AG09319 (cell line): ENCODE measurements at regions not wholly inside any gene's neighbourhood (a gene's known extent, or its start where the extent isn't known, plus 50 kb on each side); places are given as distances from the start of the nearest gene placed in this dataset.

ENCODE experiments used
- DNase-seq: peaks from one replicate; pipeline ENCODE4 v3.0.0-alpha.2; 2010; ENCODE audit warnings: low read depth; ENCODE audit errors: extremely low read depth
- TF ChIP-seq, protein P1 (sequence below): IDR thresholded peaks from 2 replicates; pipeline ENCODE4 v1.5.1; 2011; ENCODE audit warnings: low read depth, mild to moderate bottlenecking, inconsistent platforms, low read length, moderate library complexity

DNA sequence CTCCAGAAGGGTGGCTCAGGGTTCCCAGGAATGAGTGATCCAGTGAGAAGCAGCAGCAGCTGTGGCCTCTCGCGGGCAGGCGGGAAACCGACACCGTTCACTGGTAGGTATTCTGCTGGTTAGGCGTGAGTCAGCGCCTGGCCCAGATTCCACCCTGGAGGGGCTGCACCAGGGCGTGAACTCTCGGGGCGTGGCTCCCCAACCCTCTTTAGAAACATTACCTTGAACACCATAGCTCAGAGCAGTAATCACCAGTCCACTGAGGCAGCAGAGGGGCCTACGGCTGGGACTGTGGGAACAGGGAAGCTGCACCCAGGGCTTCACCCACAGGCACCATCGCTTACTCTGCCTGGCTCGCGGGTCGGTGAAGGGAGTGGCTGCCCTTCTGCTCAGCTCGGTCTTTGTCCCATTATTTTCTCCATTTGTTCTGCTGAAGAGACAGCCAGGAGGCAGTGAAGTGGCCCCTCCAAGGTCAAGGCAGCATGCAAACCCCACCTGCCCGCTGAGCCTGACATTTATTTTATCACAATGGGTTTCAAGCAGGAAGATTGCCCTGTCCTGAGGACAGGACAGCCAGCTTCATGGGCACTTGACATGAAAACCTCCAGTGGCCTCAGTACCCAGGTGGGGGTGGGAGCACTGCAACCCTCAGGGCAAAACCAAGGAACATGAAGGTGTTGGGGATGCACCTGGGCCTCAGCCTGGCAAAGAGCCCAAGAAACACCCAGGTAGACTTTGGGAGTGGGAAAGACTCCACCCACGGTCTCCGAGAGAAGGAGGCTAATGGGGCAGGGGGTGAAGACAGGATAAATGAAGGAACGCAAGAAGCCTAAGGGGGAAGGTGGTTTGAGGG, 51.0 kb upstream of the CD93 start:
- no peak for DNase-seq
- TF ChIP-seq, protein P1, sequence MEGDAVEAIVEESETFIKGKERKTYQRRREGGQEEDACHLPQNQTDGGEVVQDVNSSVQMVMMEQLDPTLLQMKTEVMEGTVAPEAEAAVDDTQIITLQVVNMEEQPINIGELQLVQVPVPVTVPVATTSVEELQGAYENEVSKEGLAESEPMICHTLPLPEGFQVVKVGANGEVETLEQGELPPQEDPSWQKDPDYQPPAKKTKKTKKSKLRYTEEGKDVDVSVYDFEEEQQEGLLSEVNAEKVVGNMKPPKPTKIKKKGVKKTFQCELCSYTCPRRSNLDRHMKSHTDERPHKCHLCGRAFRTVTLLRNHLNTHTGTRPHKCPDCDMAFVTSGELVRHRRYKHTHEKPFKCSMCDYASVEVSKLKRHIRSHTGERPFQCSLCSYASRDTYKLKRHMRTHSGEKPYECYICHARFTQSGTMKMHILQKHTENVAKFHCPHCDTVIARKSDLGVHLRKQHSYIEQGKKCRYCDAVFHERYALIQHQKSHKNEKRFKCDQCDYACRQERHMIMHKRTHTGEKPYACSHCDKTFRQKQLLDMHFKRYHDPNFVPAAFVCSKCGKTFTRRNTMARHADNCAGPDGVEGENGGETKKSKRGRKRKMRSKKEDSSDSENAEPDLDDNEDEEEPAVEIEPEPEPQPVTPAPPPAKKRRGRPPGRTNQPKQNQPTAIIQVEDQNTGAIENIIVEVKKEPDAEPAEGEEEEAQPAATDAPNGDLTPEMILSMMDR = no peak

DNA sequence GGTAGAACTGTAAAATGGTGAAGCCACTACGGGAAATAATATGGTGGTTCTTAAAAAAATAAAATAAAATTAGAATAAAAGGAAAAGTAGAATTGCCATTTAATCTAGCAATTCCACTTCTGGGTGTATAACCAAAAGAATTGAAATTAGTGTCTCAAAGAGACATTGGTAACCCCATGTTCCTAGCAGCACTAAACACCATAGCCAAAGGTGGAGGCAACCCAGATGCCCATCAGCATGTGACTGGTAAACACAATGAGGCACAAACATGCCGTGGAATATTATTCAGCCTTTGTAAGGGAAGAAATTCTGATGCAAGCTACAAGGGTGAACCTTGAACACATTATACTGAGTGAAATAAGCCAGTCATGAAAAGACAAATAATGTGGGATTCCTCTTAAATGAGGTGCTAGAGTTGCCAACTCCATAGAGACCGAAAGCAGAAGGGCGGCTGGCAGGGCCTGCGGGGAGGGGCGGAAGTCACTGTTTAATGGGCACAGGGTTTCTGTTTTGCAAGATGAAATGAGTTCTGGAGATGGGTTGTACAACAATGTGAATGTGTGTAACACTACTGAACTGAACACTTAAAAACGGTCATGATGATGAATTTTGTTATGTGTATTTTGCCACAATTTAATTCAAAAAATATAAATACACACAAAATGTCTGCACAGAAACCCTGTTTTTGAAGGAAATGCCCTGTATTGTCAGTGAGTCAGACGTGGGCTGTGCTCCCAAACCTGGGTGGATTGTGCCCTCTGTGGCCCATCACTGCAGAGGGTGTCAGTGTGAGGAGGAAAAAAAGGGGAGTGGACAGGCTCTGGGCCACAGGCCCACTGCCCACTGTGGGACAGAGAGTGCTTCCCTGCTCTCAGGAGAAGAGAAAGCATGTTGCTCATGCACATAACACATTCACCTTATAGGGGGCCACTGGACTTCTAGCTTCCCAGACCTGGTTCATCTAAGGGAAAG, 49.6 kb upstream of the CD93 start:
- DNase-seq = no peak
- TF ChIP-seq, protein P1 = no peak
